H1 (cell line): ENCODE measurements at regions not wholly inside any gene's neighbourhood (a gene's known extent, or its start where the extent isn't known, plus 50 kb on each side); places are given as distances from the start of the nearest gene placed in this dataset.

Source experiments
- ASH2L ChIP-seq: fragments of 200-600, 300-600 bp; sonication (generic); IDR thresholded peaks from one replicate; pipeline ENCODE4 v1.7.1; 2017; ENCODE audit warnings: low read length
- BACH1 ChIP-seq: IDR thresholded peaks from 2 replicates; pipeline ENCODE4 v1.6.1; 2012; ENCODE audit warnings: low read length, improper control_type of control experiment
- CHD7 ChIP-seq: fragments of 300-600 bp; sonication (generic); IDR thresholded peaks from 2 replicates; pipeline ENCODE4 v1.7.1; 2012; ENCODE audit warnings: low read length, moderate library complexity, mild to moderate bottlenecking, inconsistent platforms; ENCODE audit not compliant: insufficient replicate concordance
- JUND ChIP-seq: IDR thresholded peaks from 2 replicates; pipeline ENCODE4 v1.6.1; 2011; ENCODE audit warnings: mild to moderate bottlenecking, improper control_type of control experiment, low read length
- NRF1 ChIP-seq: IDR thresholded peaks from 2 replicates; pipeline ENCODE4 v1.6.1; 2011; ENCODE audit warnings: mild to moderate bottlenecking, low read depth, low read length, improper control_type of control experiment
- SP4 ChIP-seq: IDR thresholded peaks from 2 replicates; pipeline ENCODE4 v1.6.1; 2012; ENCODE audit warnings: low read length, inconsistent platforms
- TEAD4 ChIP-seq: IDR thresholded peaks from 2 replicates; pipeline ENCODE4 v1.6.1; 2012; ENCODE audit warnings: low read depth, low read length, inconsistent platforms, mixed read lengths
- ZNF274 ChIP-seq: IDR thresholded peaks from 2 replicates; pipeline ENCODE4 v1.7.0; 2012; ENCODE audit warnings: low read length, borderline replicate concordance; ENCODE audit errors: extremely low read depth

GRCh38 chr11:45454917-45455401, 168.8 kb upstream of the SYT13 start (continued):
- TF ChIP-seq CHD7 (no peak), TEAD4 (no peak), NRF1 (no peak), ZNF274 (no peak), BACH1 (no peak), ASH2L (no peak), JUND (no peak), SP4 (no peak)
